OCI-LY7 (cell line): ENCODE measurements at regions not wholly inside any gene's neighbourhood (a gene's known extent, or its start where the extent isn't known, plus 50 kb on each side); places are given as distances from the start of the nearest gene placed in this dataset.

Experiments used
- BruUV-seq: library from RNA; stranded (reverse); fragments of 400-500 nt; replicated peaks from 2 replicates; lab custom pipeline; 2021; lab: Mats Ljungman, UMichigan
- CTCF ChIA-PET: fragments of 300-600 bp; sonication (Branson Sonifier 250); formaldehyde crosslinking; loops from one replicate; lab custom pipeline; 2022; ENCODE audit warnings: antibody characterized with exemption; ENCODE audit not compliant: unreplicated experiment; lab: Charles Lee
- POLR2A ChIA-PET: fragments of 300-600 bp; sonication (Branson Sonifier 250); formaldehyde crosslinking; loops from one replicate; lab custom pipeline; 2022; ENCODE audit warnings: antibody characterized with exemption; lab: Charles Lee
- DNase-seq: peaks from one replicate; pipeline ENCODE4 v3.0.0-alpha.2; 2015; ENCODE audit warnings: low spot score
- H2AFZ ChIP-seq: fragments of 200-600 bp; sonication (generic), shearing (Covaris generic); 2 replicates; pipeline ENCODE4 v1.6.1; 2014; ENCODE audit warnings: mild to moderate bottlenecking, antibody characterized with exemption, low read length, moderate library complexity
- H3K27ac ChIP-seq: fragments of 200-600 bp; sonication (generic); 2 replicates; pipeline ENCODE4 v1.5.1; 2014; ENCODE audit warnings: mixed run types, low read depth, mild to moderate bottlenecking, moderate library complexity, low read length, inconsistent platforms; ENCODE audit not compliant: poor library complexity, severe bottlenecking
- H3K36me3 ChIP-seq: fragments of 200-600 bp; sonication (generic); 2 replicates; pipeline ENCODE4 v1.6.1; 2014; ENCODE audit warnings: mild to moderate bottlenecking, antibody characterized with exemption, low read length, moderate library complexity, mixed read lengths; ENCODE audit not compliant: insufficient read depth
- H3K4me1 ChIP-seq: fragments of 200-600 bp; sonication (generic); 2 replicates; pipeline ENCODE4 v1.5.1; 2014; ENCODE audit warnings: mild to moderate bottlenecking, low read length; ENCODE audit not compliant: insufficient read depth, poor library complexity, severe bottlenecking
- H3K4me2 ChIP-seq: fragments of 200-600 bp; sonication (generic); 2 replicates; pipeline ENCODE4 v1.6.1; 2014; ENCODE audit warnings: mild to moderate bottlenecking, low read length
- H3K4me3 ChIP-seq: fragments of 200-600 bp; sonication (generic); 2 replicates; pipeline ENCODE4 v1.5.1; 2014; ENCODE audit warnings: mild to moderate bottlenecking, low read depth, low read length; ENCODE audit not compliant: poor library complexity, severe bottlenecking
- H3K79me2 ChIP-seq: fragments of 200-600 bp; sonication (generic); 2 replicates; pipeline ENCODE4 v1.6.1; 2016; ENCODE audit warnings: low read depth, mild to moderate bottlenecking, low read length, moderate library complexity, mixed read lengths; ENCODE audit not compliant: insufficient read depth
- H3K9me2 ChIP-seq: fragments of 200-600 bp; sonication (generic); 2 replicates; pipeline ENCODE4 v1.6.1; 2016; ENCODE audit warnings: mild to moderate bottlenecking, low read length, mixed read lengths; ENCODE audit not compliant: insufficient read depth
- H3K9me3 ChIP-seq: fragments of 200-600 bp; sonication (generic); 2 replicates; pipeline ENCODE4 v1.6.1; 2014; ENCODE audit warnings: mild to moderate bottlenecking, mixed run types, low read length, mixed read lengths
- H4K20me1 ChIP-seq: fragments of 200-600 bp; sonication (generic); 2 replicates; pipeline ENCODE4 v1.6.1; 2014; ENCODE audit warnings: mild to moderate bottlenecking, antibody characterized with exemption, low read length, moderate library complexity, mixed read lengths; ENCODE audit not compliant: insufficient read depth
- EZH2phosphoT487 ChIP-seq: fragments of 200-600 bp; sonication (generic); IDR thresholded peaks from 2 replicates; pipeline ENCODE4 v1.6.1; 2018; ENCODE audit warnings: low read depth, borderline replicate concordance, mild to moderate bottlenecking, mixed run types, antibody characterized with exemption, low read length, moderate library complexity, mixed read lengths
- intact Hi-C: fragments of 100-400 bp; cut with micrococcal nuclease; formaldehyde crosslinking; loops from one replicate; pipeline ENCODE4 v1.10.0; 2022; ENCODE audit not compliant: unreplicated experiment
- TF ChIP-seq, protein P1 (sequence below): fragments of 200-600 bp; sonication (generic); conservative IDR thresholded peaks from 2 replicates; pipeline ENCODE4 v1.5.1; 2014; ENCODE audit warnings: mild to moderate bottlenecking, antibody characterized with exemption, low read length, moderate library complexity, mixed read lengths

DNA sequence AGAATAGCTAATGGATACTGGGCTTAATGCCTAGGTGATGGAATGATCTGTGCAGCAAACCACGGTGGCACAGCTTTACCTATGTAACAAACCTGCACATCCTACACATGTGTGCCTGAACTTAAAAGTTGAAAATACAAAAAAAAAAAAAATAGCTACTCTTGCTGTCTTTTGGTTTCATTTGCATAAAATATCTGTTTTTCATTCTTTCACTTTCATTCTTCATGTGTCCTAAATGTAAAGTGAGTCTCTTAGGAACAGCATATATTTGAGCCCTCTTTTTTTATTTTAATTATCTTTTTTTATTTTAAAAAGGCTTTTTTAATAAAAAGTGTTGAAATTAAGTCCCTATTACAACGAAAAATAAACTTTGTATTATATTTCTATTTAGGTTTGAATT lies 836.1 kb upstream of the KCND2 start:
- CTCF ChIA-PET, result no interaction called here
- intact Hi-C loops, result no loop called here
- TF ChIP-seq, protein P1, sequence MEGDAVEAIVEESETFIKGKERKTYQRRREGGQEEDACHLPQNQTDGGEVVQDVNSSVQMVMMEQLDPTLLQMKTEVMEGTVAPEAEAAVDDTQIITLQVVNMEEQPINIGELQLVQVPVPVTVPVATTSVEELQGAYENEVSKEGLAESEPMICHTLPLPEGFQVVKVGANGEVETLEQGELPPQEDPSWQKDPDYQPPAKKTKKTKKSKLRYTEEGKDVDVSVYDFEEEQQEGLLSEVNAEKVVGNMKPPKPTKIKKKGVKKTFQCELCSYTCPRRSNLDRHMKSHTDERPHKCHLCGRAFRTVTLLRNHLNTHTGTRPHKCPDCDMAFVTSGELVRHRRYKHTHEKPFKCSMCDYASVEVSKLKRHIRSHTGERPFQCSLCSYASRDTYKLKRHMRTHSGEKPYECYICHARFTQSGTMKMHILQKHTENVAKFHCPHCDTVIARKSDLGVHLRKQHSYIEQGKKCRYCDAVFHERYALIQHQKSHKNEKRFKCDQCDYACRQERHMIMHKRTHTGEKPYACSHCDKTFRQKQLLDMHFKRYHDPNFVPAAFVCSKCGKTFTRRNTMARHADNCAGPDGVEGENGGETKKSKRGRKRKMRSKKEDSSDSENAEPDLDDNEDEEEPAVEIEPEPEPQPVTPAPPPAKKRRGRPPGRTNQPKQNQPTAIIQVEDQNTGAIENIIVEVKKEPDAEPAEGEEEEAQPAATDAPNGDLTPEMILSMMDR, result no peak
- no peak for TF ChIP-seq EZH2phosphoT487
- Histone ChIP-seq H4K20me1 (no peaks in the 10 kb centered on the region), H3K9me2 (no peaks in the 10 kb centered on the region), H3K79me2 (no peaks in the 10 kb centered on the region), H2AFZ (no peak overlapping the region), H3K4me2 (no peak overlapping the region), H3K4me3 (no peak overlapping the region), H3K4me1 (no peaks in the 10 kb centered on the region), H3K27ac (no peak overlapping the region), H3K9me3 (no peaks in the 10 kb centered on the region), H3K36me3 (no peaks in the 10 kb centered on the region)
- BruUV-seq, result no TSS peak
- POLR2A ChIA-PET, result interaction anchor here (0.6 kb wide), 1 partner anchor 194 kb away, joined by 3 read pairs; no protein-coding TSS in a partner anchor
- no peak for DNase-seq

DNA sequence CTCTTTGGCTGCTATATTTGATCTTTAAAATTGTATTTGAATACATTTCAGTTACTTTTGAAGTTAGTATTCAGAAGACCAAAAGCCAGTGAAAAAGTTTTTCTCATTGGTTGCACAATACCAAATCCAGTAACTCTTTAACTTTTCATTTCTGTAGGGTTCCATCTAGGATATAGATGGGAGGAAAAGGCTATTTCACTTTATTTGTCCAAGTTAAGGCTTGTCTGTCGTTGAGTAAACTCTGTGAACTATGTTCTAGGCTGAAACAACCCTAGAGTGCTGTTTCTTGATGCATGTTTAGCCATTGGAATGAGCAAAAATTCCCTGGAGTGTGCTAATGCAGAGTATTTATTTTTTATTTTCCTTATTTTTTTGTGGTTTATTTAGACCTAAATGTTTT lies 834.7 kb upstream of the KCND2 start:
- H3K9me3 ChIP-seq, result no peaks in the 10 kb centered on the region
- DNase-seq, result no peak
- no peaks in the 10 kb centered on the region for H3K79me2 ChIP-seq
- ChIA-PET CTCF (no interaction called here), POLR2A (no interaction called here)
- H3K27ac ChIP-seq, result no peak overlapping the region
- H4K20me1 ChIP-seq, result no peaks in the 10 kb centered on the region
- H3K9me2 ChIP-seq, result no peaks in the 10 kb centered on the region
- no peaks in the 10 kb centered on the region for H3K36me3 ChIP-seq
- intact Hi-C loops, result no loop called here
- no TSS peak for BruUV-seq
- TF ChIP-seq EZH2phosphoT487, result no peak
- TF ChIP-seq, protein P1, result no peak
- no peak overlapping the region for H3K4me3 ChIP-seq
- no peak overlapping the region for H2AFZ ChIP-seq
- H3K4me2 ChIP-seq, result no peak overlapping the region
- H3K4me1 ChIP-seq, result no peaks in the 10 kb centered on the region

DNA sequence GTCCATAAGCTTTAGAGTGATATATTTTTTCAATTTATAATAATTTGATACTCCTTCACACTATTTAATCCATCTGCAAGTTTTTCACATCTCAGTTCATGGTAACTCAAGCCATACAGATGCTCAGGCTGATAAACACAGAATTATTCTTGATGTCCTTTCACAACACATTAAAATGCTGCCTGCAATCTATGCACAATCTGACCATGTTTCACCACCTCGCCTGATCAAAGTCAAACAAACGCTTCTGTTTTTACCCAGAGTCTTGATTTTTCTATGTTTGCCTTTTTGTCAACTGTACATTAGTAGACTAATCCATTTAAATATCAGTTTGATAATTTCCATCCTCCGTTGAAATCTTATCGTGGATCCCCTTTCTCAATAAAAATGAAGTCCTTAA lies 833.8 kb upstream of the KCND2 start:
- Histone ChIP-seq H3K4me3 (no peak overlapping the region), H3K4me1 (no peaks in the 10 kb centered on the region), H3K36me3 (no peaks in the 10 kb centered on the region), H3K9me2 (no peaks in the 10 kb centered on the region), H3K27ac (no peak overlapping the region), H2AFZ (no peak overlapping the region), H3K4me2 (no peak overlapping the region), H3K79me2 (no peaks in the 10 kb centered on the region), H4K20me1 (no peaks in the 10 kb centered on the region), H3K9me3 (no peaks in the 10 kb centered on the region)
- BruUV-seq, result no TSS peak
- DNase-seq, result no peak
- no peak for TF ChIP-seq EZH2phosphoT487
- TF ChIP-seq, protein P1, result no peak
- ChIA-PET CTCF (no interaction called here), POLR2A (no interaction called here)
- intact Hi-C loops, result no loop called here
